Stimulated activated memory B cell treated with anti-CD40 and anti-IgM and Interleukin-4, amounts not matched to agents 10 μg/mL and 1 μg/mL and 100 μg/mL, for 72 hours (primary cell): ENCODE measurements at regions not wholly inside any gene's neighbourhood (a gene's known extent, or its start where the extent isn't known, plus 50 kb on each side); places are given as distances from the start of the nearest gene placed in this dataset.

ENCODE experiments used
- ATAC-seq: fragments of 150-1000 bp; cut with Tn5 transposase; 2 replicates; pipeline ENCODE4 v1.10.0; 2021
- H3K27ac Mint-ChIP-seq: one replicate; pipeline ENCODE4 v1.8.0; 2022; ENCODE audit warnings: mild to moderate bottlenecking, mixed read lengths
- H3K27me3 Mint-ChIP-seq: one replicate; pipeline ENCODE4 v1.8.0; 2022; ENCODE audit warnings: mixed read lengths
- H3K36me3 Mint-ChIP-seq: one replicate; pipeline ENCODE4 v1.8.0; 2022; ENCODE audit warnings: mixed read lengths
- H3K4me1 Mint-ChIP-seq: one replicate; pipeline ENCODE4 v1.8.0; 2022; ENCODE audit warnings: mixed read lengths
- H3K4me3 Mint-ChIP-seq: one replicate; pipeline ENCODE4 v1.8.0; 2022; ENCODE audit warnings: mild to moderate bottlenecking, moderate library complexity, mixed read lengths
- H3K9me3 Mint-ChIP-seq: one replicate; pipeline ENCODE4 v1.8.0; 2022; ENCODE audit warnings: mixed read lengths

DNA sequence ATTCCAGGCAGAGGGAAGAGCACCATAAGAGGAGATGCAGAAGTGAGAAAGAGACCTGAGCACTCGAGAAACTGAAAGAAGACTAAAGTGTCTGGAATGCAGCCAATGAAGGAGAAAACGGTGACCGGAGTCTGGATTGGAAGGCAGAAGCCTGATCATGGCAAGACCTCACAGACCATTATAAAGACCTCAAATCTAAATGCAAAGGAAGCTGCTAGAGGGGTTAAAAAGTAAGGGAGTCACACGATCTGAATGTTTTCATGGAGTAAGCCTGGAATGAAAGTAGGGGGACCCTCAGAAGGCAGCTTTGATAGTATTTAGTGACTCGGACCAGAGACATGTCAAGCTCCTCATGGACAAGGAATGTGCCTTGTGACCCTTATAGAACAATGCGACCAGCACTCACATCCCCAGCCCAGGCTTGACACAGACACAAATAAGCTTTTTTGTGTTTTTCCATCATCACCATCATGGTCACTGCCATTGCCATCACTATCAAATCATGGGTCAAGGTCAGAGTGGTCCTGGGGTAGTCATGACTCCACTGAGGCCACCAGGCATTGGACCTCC is 183.6 kb downstream of the SEC16B start:
- Mint-ChIP-seq H3K27me3 (no peaks in the 10 kb centered on the region), H3K4me3 (no peak overlapping the region), H3K36me3 (no peaks in the 10 kb centered on the region), H3K27ac (no peak overlapping the region), H3K9me3 (peaks cover 2% of the 10 kb centered on the region), H3K4me1 (no peaks in the 10 kb centered on the region)
- no peak for ATAC-seq

- ATAC-seq, result no peak
- H3K36me3 Mint-ChIP-seq, result no peaks in the 10 kb centered on the region
- H3K27me3 Mint-ChIP-seq, result no peaks in the 10 kb centered on the region
- no peak overlapping the region for H3K4me3 Mint-ChIP-seq
- peaks cover 2% of the 10 kb centered on the region for H3K9me3 Mint-ChIP-seq
- no peak overlapping the region for H3K27ac Mint-ChIP-seq
- no peaks in the 10 kb centered on the region for H3K4me1 Mint-ChIP-seq
Measured at GRCh38 chr1:177784936-177785335, 184.9 kb downstream of the SEC16B start.

DNA sequence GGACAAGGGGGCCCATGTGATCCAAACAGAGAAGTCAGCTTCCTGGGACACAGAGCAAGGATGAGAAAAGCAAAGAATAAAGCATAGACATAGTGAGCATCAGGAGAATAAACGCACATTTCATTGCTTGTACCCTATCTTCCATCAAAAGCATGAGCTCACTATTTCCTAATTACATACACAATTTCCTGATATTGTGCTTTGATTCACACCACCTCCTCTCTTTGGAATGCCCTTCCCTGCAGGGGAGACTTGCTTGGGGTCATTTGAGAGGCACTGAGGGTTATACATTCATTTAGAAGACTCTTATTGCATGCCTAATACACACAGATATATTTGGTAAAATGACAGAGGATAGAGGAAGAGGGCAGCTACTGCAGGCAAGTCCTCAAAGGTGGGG is 185.4 kb downstream of the SEC16B start:
- Mint-ChIP-seq H3K4me1 (no peaks in the 10 kb centered on the region), H3K9me3 (peaks cover 2% of the 10 kb centered on the region), H3K36me3 (no peaks in the 10 kb centered on the region), H3K27me3 (no peaks in the 10 kb centered on the region), H3K4me3 (no peak overlapping the region), H3K27ac (no peak overlapping the region)
- no peak for ATAC-seq

DNA sequence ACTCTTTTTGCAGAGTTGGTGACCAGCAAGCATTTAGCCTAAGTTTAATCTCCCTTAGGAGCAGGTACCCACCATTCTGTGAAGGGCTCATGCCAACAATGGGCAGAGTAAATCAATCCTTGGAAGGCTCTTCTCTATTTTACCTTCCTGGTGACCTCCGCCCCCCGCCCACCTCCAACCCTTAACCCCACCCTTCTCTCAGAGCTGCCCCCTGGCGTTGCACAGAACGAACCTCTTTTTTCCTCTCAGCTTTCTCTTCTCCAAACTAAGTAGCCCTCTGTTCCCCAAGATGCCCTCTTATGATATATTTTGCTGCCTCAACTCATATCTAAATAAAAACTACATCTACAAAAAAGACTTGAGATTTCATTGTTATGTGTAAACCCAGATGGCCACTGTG is 186.8 kb downstream of the SEC16B start:
- H3K9me3 Mint-ChIP-seq, result peaks cover 2% of the 10 kb centered on the region
- no peaks in the 10 kb centered on the region for H3K36me3 Mint-ChIP-seq
- no peaks in the 10 kb centered on the region for H3K4me1 Mint-ChIP-seq
- ATAC-seq, result no peak
- H3K27me3 Mint-ChIP-seq, result no peaks in the 10 kb centered on the region
- H3K4me3 Mint-ChIP-seq, result no peak overlapping the region
- H3K27ac Mint-ChIP-seq, result no peak overlapping the region

DNA sequence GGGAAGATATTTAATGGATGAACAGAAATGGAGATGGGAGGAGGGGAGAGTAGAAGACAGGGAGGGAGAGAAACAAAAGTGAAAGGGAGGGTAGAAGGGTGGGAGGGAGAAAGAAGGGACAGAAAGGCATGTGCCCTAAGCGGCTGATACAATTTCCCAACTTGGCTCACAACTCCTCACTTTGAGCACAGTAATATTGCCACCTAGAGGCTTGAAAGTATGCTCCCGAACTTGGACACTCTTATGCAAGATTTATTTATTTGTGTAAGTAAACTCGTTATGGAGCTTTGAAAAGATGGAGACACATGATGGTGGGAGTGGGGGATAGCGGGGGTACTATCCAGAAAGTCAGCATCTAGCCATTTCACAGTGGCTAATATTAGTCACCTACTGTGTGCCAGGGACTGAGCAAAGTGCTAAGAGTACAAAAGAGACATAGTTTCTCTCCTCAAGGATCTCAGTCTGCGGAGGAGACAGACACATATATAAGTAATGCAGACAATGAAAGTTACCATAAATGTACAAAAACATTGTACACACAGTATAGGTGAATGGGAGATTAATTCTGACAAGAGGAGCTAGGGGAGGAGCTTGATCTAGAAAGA is 189.7 kb downstream of the SEC16B start:
- no peaks in the 10 kb centered on the region for H3K36me3 Mint-ChIP-seq
- H3K4me1 Mint-ChIP-seq, result no peaks in the 10 kb centered on the region
- no peaks in the 10 kb centered on the region for H3K9me3 Mint-ChIP-seq
- no peak for ATAC-seq
- H3K27ac Mint-ChIP-seq, result no peak overlapping the region
- H3K27me3 Mint-ChIP-seq, result no peaks in the 10 kb centered on the region
- no peak overlapping the region for H3K4me3 Mint-ChIP-seq

DNA sequence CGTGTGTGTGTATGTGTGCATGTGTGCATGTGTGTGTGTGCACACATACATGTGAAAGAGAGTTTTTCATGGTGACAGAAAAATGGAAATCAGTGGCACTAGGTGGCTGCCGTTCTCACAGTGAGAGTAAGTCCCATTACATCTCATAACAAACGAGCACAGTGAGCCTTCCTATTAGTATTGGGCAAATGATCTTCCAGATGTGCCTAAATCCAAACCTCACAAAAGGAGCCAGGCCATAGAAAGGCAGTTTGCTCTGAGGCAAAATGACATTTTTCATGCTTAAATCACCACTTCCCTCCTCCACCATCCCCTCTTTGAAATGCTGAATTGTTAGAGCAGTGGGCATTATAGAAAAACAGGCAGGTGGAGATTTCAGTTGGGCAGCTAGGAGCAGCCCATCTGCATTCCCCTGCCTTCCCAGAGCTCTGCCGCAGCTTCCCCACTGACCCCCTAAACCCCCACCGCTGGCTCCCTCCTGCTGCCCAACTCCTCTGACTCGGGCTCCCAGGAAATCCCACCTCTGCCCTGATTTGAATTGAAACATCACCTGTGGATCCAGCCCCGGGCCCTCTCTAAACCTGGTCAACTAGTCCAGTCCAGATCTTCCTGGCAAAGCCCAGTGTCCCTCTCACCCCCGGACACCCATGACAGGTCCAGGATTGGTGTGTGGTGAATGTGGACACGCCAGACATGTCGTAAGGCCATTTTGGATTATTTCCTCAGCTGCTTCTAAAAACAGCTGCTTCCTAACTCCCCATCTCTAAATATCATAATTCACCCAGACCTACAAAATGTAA is 190.5 kb downstream of the SEC16B start:
- no peaks in the 10 kb centered on the region for H3K36me3 Mint-ChIP-seq
- H3K4me1 Mint-ChIP-seq, result no peaks in the 10 kb centered on the region
- no peak for ATAC-seq
- H3K4me3 Mint-ChIP-seq, result no peak overlapping the region
- no peaks in the 10 kb centered on the region for H3K9me3 Mint-ChIP-seq
- H3K27ac Mint-ChIP-seq, result no peak overlapping the region
- no peaks in the 10 kb centered on the region for H3K27me3 Mint-ChIP-seq

DNA sequence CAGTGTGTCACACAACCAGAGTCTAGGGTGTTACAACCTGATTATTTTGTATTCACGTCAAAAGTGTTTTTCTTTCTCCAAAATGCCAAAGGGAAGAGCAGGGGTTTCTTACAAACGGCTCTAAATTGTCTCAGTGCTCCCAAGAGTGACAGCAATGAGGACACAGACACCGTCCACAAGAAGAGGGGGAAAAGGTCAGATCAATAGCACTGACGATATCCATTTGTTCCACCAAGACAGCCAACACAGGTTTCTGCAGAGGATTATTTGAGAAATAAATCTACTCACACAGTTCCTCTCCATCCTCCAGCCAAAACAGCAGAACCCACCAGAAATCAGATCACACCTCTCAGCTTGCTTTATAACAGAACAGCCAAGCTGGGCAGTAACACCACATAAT is 193.9 kb downstream of the SEC16B start:
- no peaks in the 10 kb centered on the region for H3K4me1 Mint-ChIP-seq
- H3K36me3 Mint-ChIP-seq, result no peaks in the 10 kb centered on the region
- no peaks in the 10 kb centered on the region for H3K27me3 Mint-ChIP-seq
- no peak overlapping the region for H3K27ac Mint-ChIP-seq
- H3K4me3 Mint-ChIP-seq, result no peak overlapping the region
- peaks cover 5% of the 10 kb centered on the region for H3K9me3 Mint-ChIP-seq
- ATAC-seq, result no peak

DNA sequence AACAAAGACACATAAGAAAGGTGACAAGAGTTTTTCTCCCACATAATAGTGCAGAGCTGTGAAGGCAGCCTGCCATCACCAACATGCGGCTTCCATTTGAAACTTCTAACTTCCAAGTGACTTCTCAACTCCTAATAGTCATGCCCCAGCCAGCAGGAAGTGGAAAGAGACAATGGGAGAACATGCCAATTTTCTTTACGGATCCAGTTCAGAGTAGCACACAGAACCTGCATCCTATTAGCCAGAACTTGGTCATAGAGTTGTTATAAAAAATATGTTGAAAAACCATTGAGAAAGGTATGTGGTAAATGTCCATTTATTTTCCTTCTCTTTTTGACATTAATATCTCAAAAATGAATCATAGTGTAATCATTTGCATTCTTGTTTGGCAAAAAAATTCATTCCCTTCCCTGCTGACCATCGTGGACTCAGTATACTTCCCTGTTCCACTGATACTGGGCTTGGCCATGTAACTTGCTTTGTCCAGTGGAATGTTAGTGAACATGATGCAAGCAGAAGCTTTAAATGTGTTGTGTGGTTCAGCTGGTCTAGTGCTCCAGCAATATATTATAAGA is 197.4 kb downstream of the SEC16B start:
- H3K36me3 Mint-ChIP-seq, result no peaks in the 10 kb centered on the region
- peaks cover 8% of the 10 kb centered on the region for H3K9me3 Mint-ChIP-seq
- no peak for ATAC-seq
- H3K4me3 Mint-ChIP-seq, result no peak overlapping the region
- H3K4me1 Mint-ChIP-seq, result no peaks in the 10 kb centered on the region
- H3K27me3 Mint-ChIP-seq, result no peaks in the 10 kb centered on the region
- no peak overlapping the region for H3K27ac Mint-ChIP-seq

GRCh38 chr1:177771688-177772087 is 198.2 kb downstream of the SEC16B start:
- peaks cover 8% of the 10 kb centered on the region for H3K9me3 Mint-ChIP-seq
- ATAC-seq, result no peak
- H3K4me1 Mint-ChIP-seq, result no peaks in the 10 kb centered on the region
- no peak overlapping the region for H3K27ac Mint-ChIP-seq
- H3K27me3 Mint-ChIP-seq, result no peaks in the 10 kb centered on the region
- no peak overlapping the region for H3K4me3 Mint-ChIP-seq
- no peaks in the 10 kb centered on the region for H3K36me3 Mint-ChIP-seq

DNA sequence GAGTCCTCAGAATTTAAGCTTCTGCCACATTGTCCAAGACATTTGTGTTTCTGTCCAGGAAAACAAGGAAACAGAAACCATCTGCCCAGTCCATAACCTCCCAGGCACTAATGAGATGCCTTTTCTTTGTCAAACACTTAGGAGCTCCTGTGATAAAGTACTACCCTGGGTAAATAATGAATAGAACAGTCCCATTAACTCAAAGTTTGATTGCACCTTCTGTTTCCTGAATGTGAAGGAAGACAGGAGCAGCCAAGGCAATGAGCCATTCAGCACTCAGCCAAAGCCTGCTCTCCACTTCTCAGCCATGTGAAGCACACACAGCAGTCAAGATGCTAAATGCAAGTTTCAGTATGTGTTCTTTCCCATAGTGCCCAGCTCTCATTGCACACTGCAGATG is 199.8 kb downstream of the SEC16B start:
- Mint-ChIP-seq H3K4me3 (no peak overlapping the region), H3K36me3 (no peaks in the 10 kb centered on the region), H3K27me3 (no peaks in the 10 kb centered on the region), H3K4me1 (no peaks in the 10 kb centered on the region), H3K9me3 (peaks cover 8% of the 10 kb centered on the region), H3K27ac (no peak overlapping the region)
- ATAC-seq, result no peak

DNA sequence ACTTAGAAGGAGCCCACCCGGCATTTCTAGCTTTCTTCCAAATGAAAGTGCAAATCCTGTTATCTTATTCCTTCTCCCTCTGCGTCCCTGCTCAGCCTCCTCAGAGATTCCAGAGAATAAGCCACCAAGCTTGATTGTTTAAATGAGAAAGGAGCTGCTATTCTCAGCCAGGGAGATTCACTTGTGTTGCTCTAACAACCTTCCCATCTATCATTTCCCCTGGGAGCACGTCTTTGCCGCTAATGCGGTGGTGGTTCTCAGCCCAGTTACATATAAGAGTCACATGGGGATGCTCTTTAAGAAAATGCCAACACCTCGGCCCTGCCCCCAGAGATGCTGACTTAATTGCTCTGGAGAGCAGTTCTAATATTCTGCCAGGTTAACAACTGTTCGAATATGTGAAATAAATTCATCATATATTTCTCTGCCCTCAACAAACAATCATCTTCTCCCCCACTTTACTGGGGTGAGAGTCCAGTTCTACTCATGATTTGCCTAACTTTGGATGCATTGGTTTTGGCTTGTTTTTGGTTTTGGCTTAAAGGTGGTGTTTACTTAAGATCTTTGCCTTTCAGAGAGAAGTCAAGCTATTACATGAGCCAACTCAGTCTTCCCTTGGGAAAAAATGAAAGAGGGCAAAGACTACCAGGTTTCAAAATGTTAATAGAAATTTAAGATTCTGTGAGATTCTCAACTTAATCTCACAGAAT is 213.9 kb downstream of the SEC16B start:
- no peaks in the 10 kb centered on the region for H3K27me3 Mint-ChIP-seq
- ATAC-seq, result no peak
- H3K9me3 Mint-ChIP-seq, result peaks cover 3% of the 10 kb centered on the region
- no peaks in the 10 kb centered on the region for H3K36me3 Mint-ChIP-seq
- H3K27ac Mint-ChIP-seq, result no peak overlapping the region
- H3K4me3 Mint-ChIP-seq, result no peak overlapping the region
- H3K4me1 Mint-ChIP-seq, result no peaks in the 10 kb centered on the region

- no peak overlapping the region for H3K4me3 Mint-ChIP-seq
- H3K27me3 Mint-ChIP-seq, result no peaks in the 10 kb centered on the region
- H3K27ac Mint-ChIP-seq, result no peak overlapping the region
- no peaks in the 10 kb centered on the region for H3K36me3 Mint-ChIP-seq
- H3K4me1 Mint-ChIP-seq, result no peaks in the 10 kb centered on the region
- ATAC-seq, result no peak
- peaks cover 3% of the 10 kb centered on the region for H3K9me3 Mint-ChIP-seq
Measured at GRCh38 chr1:177754603-177755002, 215.3 kb downstream of the SEC16B start.

DNA sequence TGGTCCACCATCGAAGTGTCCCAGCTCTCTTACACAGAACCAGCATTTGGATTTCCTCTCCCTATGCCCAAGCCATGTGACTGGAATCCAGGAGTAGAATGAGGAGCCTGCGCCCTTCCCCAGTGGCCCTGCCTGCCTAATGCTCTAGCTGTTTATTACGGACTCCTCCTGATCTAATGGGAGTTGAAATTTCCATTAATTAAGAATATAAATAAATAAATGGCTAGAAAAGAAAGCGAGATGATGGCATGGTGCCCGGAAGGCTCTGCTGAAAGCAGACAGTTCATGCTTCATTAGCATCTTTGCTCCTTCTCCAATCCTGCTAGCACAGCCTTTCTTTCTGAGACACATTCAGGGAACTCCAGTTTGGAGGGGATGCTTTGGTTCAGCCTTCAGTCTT is 216.2 kb downstream of the SEC16B start:
- Mint-ChIP-seq H3K27ac (no peak overlapping the region), H3K9me3 (no peaks in the 10 kb centered on the region), H3K36me3 (no peaks in the 10 kb centered on the region), H3K4me3 (no peak overlapping the region), H3K27me3 (no peaks in the 10 kb centered on the region), H3K4me1 (no peaks in the 10 kb centered on the region)
- no peak for ATAC-seq

DNA sequence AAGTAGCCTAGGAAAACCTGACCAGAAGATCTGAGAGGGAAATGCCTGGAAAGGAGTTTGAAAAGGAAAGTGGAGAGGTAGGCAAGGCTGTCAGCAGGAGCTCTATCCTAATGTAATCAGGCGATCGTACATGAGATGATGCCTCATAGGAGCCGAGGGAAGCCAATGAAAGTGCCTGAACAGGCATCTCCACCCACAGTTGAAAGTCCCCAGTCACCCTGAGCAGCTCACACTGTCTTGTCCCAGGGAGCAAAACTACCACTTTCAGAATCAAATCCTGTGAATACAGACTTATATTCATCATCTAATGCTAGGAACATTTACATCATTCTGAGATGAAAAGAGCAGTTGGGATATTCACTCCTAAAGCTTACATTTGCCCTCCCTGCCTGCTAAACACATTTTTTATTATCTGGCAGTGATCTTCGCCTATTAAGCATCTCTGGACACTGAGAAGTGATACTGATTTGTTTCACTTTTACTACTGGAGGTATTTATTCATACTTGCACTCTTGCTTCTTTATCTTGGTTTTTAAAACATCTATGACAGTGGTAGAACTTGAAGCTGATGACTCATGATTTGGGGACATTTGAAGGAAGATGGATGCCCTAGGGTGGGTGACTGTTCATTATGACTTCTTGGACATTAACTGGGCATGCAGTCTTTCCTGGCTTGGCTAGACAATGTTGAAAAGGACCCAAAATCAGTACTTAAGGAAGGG is 221.6 kb downstream of the SEC16B start:
- no peaks in the 10 kb centered on the region for H3K36me3 Mint-ChIP-seq
- H3K9me3 Mint-ChIP-seq, result peaks cover 6% of the 10 kb centered on the region
- no peak overlapping the region for H3K4me3 Mint-ChIP-seq
- no peak for ATAC-seq
- H3K27me3 Mint-ChIP-seq, result no peaks in the 10 kb centered on the region
- H3K4me1 Mint-ChIP-seq, result no peaks in the 10 kb centered on the region
- H3K27ac Mint-ChIP-seq, result no peak overlapping the region

- peaks cover 6% of the 10 kb centered on the region for H3K9me3 Mint-ChIP-seq
- no peak for ATAC-seq
- no peak overlapping the region for H3K4me3 Mint-ChIP-seq
- H3K27me3 Mint-ChIP-seq, result no peaks in the 10 kb centered on the region
- H3K27ac Mint-ChIP-seq, result no peak overlapping the region
- H3K4me1 Mint-ChIP-seq, result no peaks in the 10 kb centered on the region
- no peaks in the 10 kb centered on the region for H3K36me3 Mint-ChIP-seq
Measured at GRCh38 chr1:177746155-177746554, 223.7 kb downstream of the SEC16B start.
